Heart right ventricle (tissue), 16 donors: ENCODE measurements at regions not wholly inside any gene's neighbourhood (a gene's known extent, or its start where the extent isn't known, plus 50 kb on each side); places are given as distances from the start of the nearest gene placed in this dataset.
A peak's percentile ranks its signal among the peaks of the same experiment; 100 is the strongest.

ENCODE experiments used
- ATAC-seq, 8 donors: fragments of 200-7000 bp; cut with Tn5 transposase; one replicate each; pipeline ENCODE4 v1.9.1; 2020; ENCODE audit warnings: mild to moderate bottlenecking in 8 of 8, moderate library complexity in 8 of 8, moderate number of reproducible peaks in 1 of 8
- DNase-seq, 2 donors: peaks; one replicate each; pipeline ENCODE4 v3.0.0-alpha.2; 2020
- H3K27ac ChIP-seq, 10 donors: fragments of 200-600 bp; sonication (generic) in 2 of 10; one replicate each; pipeline versions ENCODE4 v1.5.0 to v1.8.0; 2020 to 2022; ENCODE audit warnings: mild to moderate bottlenecking in 3 of 10
- H3K27me3 ChIP-seq, 7 donors: fragments of 200-600 bp; one replicate each; pipeline ENCODE4 v1.8.0; 2021 to 2022; ENCODE audit warnings: mild to moderate bottlenecking in 2 of 7
- H3K36me3 ChIP-seq, 9 donors: fragments of 200-600 bp; sonication (generic) in 1 of 9; one replicate each; pipeline versions ENCODE4 v1.5.0 to v1.8.0; 2020 to 2022; ENCODE audit warnings: mild to moderate bottlenecking in 2 of 9
- H3K4me1 ChIP-seq, 9 donors: fragments of 200-600 bp; sonication (generic) in 1 of 9; one replicate each; pipeline versions ENCODE4 v1.5.0 to v1.8.0; 2020 to 2022; ENCODE audit warnings: mild to moderate bottlenecking in 4 of 9
- H3K4me3 ChIP-seq, 10 donors: fragments of 200-600 bp; sonication (generic) in 2 of 10; one replicate each; pipeline versions ENCODE4 v1.5.0 to v1.8.0; 2020 to 2022; ENCODE audit warnings: mild to moderate bottlenecking in 7 of 10, moderate library complexity in 2 of 10
- H3K9me3 ChIP-seq, 11 donors: fragments of 200-600 bp in 10 of 11; sonication (generic) in 2 of 11; one replicate each; pipeline versions ENCODE4 v1.5.0 to v1.8.0; 2013 to 2022; ENCODE audit warnings: mild to moderate bottlenecking in 2 of 11, control low read depth in 1 of 11, moderate library complexity in 1 of 11
- WGBS, 2 donors: extraction: QIAGEN DNeasy Blood & Tissue Kit; methylation state at CpG; one replicate each; pipeline ENCODE4 v1.1.7; 2013; ENCODE audit warnings: inconsistent platforms in 1 of 2; 5-methylcytosine and 5-hydroxymethylcytosine counted together
- intact Hi-C, 10 donors: fragments of 100-400 bp; cut with DNase I; formaldehyde crosslinking; loops; one replicate each; pipeline versions ENCODE4 v1.11.1 to v1.14.2; 2022
- TF ChIP-seq, protein P1 (sequence below), 9 donors: fragments of 200-600 bp; sonication (generic) in 2 of 9; IDR thresholded peaks; one replicate each; pipeline versions ENCODE4 v1.5.0 to v1.8.0; 2021 to 2022; ENCODE audit warnings: antibody characterized with exemption in 9 of 9, mild to moderate bottlenecking in 5 of 9, moderate library complexity in 1 of 9
- donor health status: Arrhythmogenic right ventricular cardiomyopathy.
- donor health status: ischemic (EF 13 %, LVEDD 7.1; RV severe dilation, severe dysfunction).
- donor health status: healthy with polysubstance abuse.
- donor health status: DM: no; HTN: yes; CAD: no.
- donor health status: DM: no; HTN: no; CAD: no.
- donor health status: ischemic (EF 25% LVEDD 6.9; RV normal size, moderate dysfunction).
- donor health status: ischemic (EF 25% LVEDD 5.7; RV mildly dilated, moderate dysfunction).
- donor health status: healthy.
- donor health status: DM: yes; HTN: yes; CAD: no.
- donor health status: Ischemic cardiomyopathy.
- donor health status: ischemic (EF 35%, LVEDD 5.7; RV mildly dilated, moderate dysfunction).
- donor health status: nonischemic (EF 11% LVEDD 7.7; RV severe dilation, severe dysfunction).
- donor health status: DM: yes; HTN: yes; CAD: no.
- donor health status: PGD.
- donor health status: ischemic (EF 29% LVEDD 5.4; RV normal size, mild dysfunction).
- donor health status: nonischemic (EF 23%, LVEDD 6.1; RV moderate dilation, normal function).

DNA sequence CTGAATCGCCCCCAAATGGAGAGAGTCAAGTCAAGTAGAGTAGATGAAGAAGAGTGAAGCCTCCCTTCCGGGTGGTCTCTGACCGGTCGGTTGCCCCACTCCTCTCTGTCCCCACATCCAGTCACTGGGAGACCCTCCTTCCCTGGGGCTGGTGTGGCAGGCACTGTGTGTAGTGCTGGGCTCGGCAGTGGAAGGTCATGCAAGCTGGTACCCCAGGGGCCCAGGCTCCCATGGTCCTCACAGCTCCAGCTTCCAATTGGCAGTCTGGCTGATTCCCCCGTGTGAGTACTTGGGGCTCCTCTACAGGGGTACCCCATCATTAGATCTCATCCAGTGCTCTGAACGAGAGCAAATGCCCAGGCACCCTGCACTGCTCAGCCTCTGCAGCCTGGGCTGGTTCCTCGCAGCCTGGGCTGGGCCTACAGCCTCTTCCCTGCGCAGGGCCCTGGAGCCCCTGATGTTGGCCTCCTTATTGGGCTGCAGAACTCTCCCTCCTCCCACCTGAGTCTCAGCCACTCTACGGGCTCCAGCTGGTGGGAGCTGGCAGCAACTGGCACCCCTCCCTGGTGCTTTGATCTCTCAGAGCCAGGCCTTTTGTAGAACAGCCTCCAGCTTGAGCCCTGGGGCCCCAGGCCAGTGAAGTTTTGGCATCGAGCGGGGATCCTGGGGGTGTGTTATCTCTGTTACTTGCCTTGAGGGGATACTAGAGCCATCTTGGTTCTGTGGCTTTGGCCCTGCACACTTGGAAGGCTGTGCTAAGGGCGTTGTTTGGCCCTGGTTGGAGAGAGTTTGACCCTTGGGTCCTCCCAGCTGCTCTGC is 187.8 kb upstream of the HDAC4 start:
- 88 to 93% methylated on average over 13 of the region's 13 CpGs for WGBS, 2 donors
- Histone ChIP-seq H3K27me3 (peaks cover 0 to 48% (median 24%) of the 10 kb centered on the region in 7 donors), H3K4me1 (no peaks in the 10 kb centered on the region), H3K4me3 (no peak overlapping the region), H3K9me3 (no peaks in the 10 kb centered on the region), H3K27ac (no peak overlapping the region), H3K36me3 (no peaks in the 10 kb centered on the region)
- TF ChIP-seq, protein P1, sequence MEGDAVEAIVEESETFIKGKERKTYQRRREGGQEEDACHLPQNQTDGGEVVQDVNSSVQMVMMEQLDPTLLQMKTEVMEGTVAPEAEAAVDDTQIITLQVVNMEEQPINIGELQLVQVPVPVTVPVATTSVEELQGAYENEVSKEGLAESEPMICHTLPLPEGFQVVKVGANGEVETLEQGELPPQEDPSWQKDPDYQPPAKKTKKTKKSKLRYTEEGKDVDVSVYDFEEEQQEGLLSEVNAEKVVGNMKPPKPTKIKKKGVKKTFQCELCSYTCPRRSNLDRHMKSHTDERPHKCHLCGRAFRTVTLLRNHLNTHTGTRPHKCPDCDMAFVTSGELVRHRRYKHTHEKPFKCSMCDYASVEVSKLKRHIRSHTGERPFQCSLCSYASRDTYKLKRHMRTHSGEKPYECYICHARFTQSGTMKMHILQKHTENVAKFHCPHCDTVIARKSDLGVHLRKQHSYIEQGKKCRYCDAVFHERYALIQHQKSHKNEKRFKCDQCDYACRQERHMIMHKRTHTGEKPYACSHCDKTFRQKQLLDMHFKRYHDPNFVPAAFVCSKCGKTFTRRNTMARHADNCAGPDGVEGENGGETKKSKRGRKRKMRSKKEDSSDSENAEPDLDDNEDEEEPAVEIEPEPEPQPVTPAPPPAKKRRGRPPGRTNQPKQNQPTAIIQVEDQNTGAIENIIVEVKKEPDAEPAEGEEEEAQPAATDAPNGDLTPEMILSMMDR (IDR thresholded peaks at IDR 0.05): no peak
- DNase-seq (no peak), ATAC-seq (peak in 3 of 8 donors; percentile 24 to 35 (median 25))
- intact Hi-C loops: no loop called here

- TF ChIP-seq, protein P1 (IDR thresholded peaks at IDR 0.05): no peak
- H3K36me3 ChIP-seq: no peaks in the 10 kb centered on the region
- H3K4me3 ChIP-seq: no peak overlapping the region
- DNase-seq (no peak), ATAC-seq (no peak)
- intact Hi-C loops: no loop called here
- H3K27ac ChIP-seq: no peak overlapping the region
- no peaks in the 10 kb centered on the region for H3K9me3 ChIP-seq
- 50 to 58% methylated on average over 14 of the region's 14 CpGs for WGBS, 2 donors
- no peaks in the 10 kb centered on the region for H3K4me1 ChIP-seq
- H3K27me3 ChIP-seq: peaks cover 0 to 55% (median 27%) of the 10 kb centered on the region in 7 donors
These were observed 187.0 kb upstream of the HDAC4 start for GRCh38 chr2:239587841-239588240.

- H3K27me3 ChIP-seq: peaks cover 0 to 55% (median 27%) of the 10 kb centered on the region in 7 donors
- 83 to 85% methylated on average over 16 of the region's 16 CpGs for WGBS, 2 donors
- H3K4me3 ChIP-seq: no peak overlapping the region
- H3K9me3 ChIP-seq: no peaks in the 10 kb centered on the region
- no peak for ATAC-seq
- TF ChIP-seq, protein P1 (IDR thresholded peaks at IDR 0.05): no peak
- no peaks in the 10 kb centered on the region for H3K36me3 ChIP-seq
- no peaks in the 10 kb centered on the region for H3K4me1 ChIP-seq
- no peak overlapping the region for H3K27ac ChIP-seq
- intact Hi-C loops: no loop called here
- no peak for DNase-seq
These were observed 186.5 kb upstream of the HDAC4 start for GRCh38 chr2:239587311-239587731.

DNA sequence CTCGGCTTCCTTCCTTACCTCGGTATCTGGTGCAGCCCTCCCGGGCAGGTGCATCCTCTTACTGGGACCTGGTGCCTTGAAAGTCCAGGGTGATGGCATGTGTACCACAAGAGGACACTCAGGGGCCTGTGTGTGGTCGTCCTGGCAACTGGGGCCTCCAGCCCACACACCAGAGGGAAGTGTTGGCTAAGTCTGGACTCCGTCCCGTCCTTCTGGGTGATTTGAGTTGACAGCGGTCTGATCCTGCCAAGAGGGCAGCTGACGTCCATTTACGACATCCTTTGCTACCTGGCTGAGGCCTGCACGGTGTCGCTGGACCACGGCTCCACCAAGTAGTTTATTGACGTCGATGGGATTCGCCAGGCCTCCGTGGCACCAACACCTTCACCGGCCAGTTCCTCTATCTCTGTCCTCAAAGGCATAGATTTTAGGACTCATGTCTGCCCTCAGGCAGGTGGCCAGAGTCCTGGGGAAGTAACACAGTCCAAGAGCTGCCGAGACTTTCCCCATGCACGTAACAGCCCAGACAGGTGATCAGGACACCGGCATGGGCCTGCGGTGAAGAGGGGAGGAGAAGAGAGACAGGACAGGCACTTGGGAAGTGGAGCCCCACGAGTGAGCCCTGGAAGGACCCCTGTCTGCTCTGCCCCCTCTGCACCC is 186.0 kb upstream of the HDAC4 start:
- no peak overlapping the region for H3K27ac ChIP-seq
- no peak overlapping the region for H3K4me3 ChIP-seq
- peak in 2 of 8 donors; percentile 28 to 60 for ATAC-seq
- no peak for DNase-seq
- H3K4me1 ChIP-seq: no peaks in the 10 kb centered on the region
- no peaks in the 10 kb centered on the region for H3K9me3 ChIP-seq
- WGBS, 2 donors: 70 to 72% methylated on average over 22 of the region's 22 CpGs
- TF ChIP-seq, protein P1 (IDR thresholded peaks at IDR 0.05): no peak
- intact Hi-C loops: no loop called here
- H3K36me3 ChIP-seq: no peaks in the 10 kb centered on the region
- peaks cover 0 to 55% (median 27%) of the 10 kb centered on the region in 7 donors for H3K27me3 ChIP-seq
